ENCODE measurements at regions not wholly inside any gene's neighbourhood (a gene's known extent, or its start where the extent isn't known, plus 50 kb on each side); places are given as distances from the start of the nearest gene placed in this dataset.

- in situ Hi-C loops (cut with HindIII; ENCODE audit: low sequenced_read_pairs): no loop called here
These were observed 332.4 kb upstream of the ZNF507 start for GRCh38 chr19:32012886-32013631.

- in situ Hi-C loops (cut with HindIII; ENCODE audit: low sequenced_read_pairs): no loop called here
These were observed 328.0 kb upstream of the ZNF507 start for GRCh38 chr19:32017176-32017953.

- in situ Hi-C loops (cut with HindIII; ENCODE audit: low sequenced_read_pairs): no loop called here
These were observed 327.4 kb upstream of the ZNF507 start for GRCh38 chr19:32018014-32018413.

- in situ Hi-C loops (cut with HindIII; ENCODE audit: low sequenced_read_pairs): no loop called here
These were observed 324.9 kb upstream of the ZNF507 start for GRCh38 chr19:32020538-32020937.

GRCh38 chr19:32022044-32022640, 323.3 kb upstream of the ZNF507 start:
- in situ Hi-C loops (cut with HindIII; ENCODE audit: low sequenced_read_pairs): no loop called here

- in situ Hi-C loops (cut with HindIII; ENCODE audit: low sequenced_read_pairs): no loop called here
These were observed 322.5 kb upstream of the ZNF507 start for GRCh38 chr19:32022731-32023563.

- in situ Hi-C loops (cut with HindIII; ENCODE audit: low sequenced_read_pairs): no loop called here
These were observed 321.9 kb upstream of the ZNF507 start for GRCh38 chr19:32023564-32023832.

- in situ Hi-C loops (cut with HindIII; ENCODE audit: low sequenced_read_pairs): no loop called here
These were observed 316.2 kb upstream of the ZNF507 start for GRCh38 chr19:32029235-32029634.

- in situ Hi-C loops (cut with HindIII; ENCODE audit: low sequenced_read_pairs): no loop called here
These were observed 312.8 kb upstream of the ZNF507 start for GRCh38 chr19:32032561-32032960.

GRCh38 chr19:32035626-32036025, 309.8 kb upstream of the ZNF507 start:
- in situ Hi-C loops (cut with HindIII; ENCODE audit: low sequenced_read_pairs): no loop called here

- in situ Hi-C loops (cut with HindIII; ENCODE audit: low sequenced_read_pairs): no loop called here
These were observed 307.1 kb upstream of the ZNF507 start for GRCh38 chr19:32038021-32038920.

- in situ Hi-C loops (cut with HindIII; ENCODE audit: low sequenced_read_pairs): no loop called here
These were observed 306.4 kb upstream of the ZNF507 start for GRCh38 chr19:32038961-32039360.

- in situ Hi-C loops (cut with HindIII; ENCODE audit: low sequenced_read_pairs): no loop called here
These were observed 306.0 kb upstream of the ZNF507 start for GRCh38 chr19:32039440-32039839.

- in situ Hi-C loops (cut with HindIII; ENCODE audit: low sequenced_read_pairs): no loop called here
These were observed 305.2 kb upstream of the ZNF507 start for GRCh38 chr19:32040236-32040635.

- in situ Hi-C loops (cut with HindIII; ENCODE audit: low sequenced_read_pairs): no loop called here
These were observed 303.6 kb upstream of the ZNF507 start for GRCh38 chr19:32041681-32042292.

GRCh38 chr19:32047788-32048187, 297.6 kb upstream of the ZNF507 start:
- in situ Hi-C loops (cut with HindIII; ENCODE audit: low sequenced_read_pairs): no loop called here

GRCh38 chr19:32053376-32053775, 292.0 kb upstream of the ZNF507 start:
- in situ Hi-C loops (cut with HindIII; ENCODE audit: low sequenced_read_pairs): no loop called here

GRCh38 chr19:32053861-32054260, 291.5 kb upstream of the ZNF507 start:
- in situ Hi-C loops (cut with HindIII; ENCODE audit: low sequenced_read_pairs): no loop called here

- in situ Hi-C loops (cut with HindIII; ENCODE audit: low sequenced_read_pairs): no loop called here
These were observed 287.3 kb upstream of the ZNF507 start for GRCh38 chr19:32058131-32058530.

- in situ Hi-C loops (cut with HindIII; ENCODE audit: low sequenced_read_pairs): no loop called here
These were observed 284.1 kb upstream of the ZNF507 start for GRCh38 chr19:32061315-32061714.

Measured in DLD1 (cell line).